Karpas-422 (cell line): ENCODE measurements at regions not wholly inside any gene's neighbourhood (a gene's known extent, or its start where the extent isn't known, plus 50 kb on each side); places are given as distances from the start of the nearest gene placed in this dataset.
A peak's percentile ranks its signal among the peaks of the same experiment; 100 is the strongest.

Source experiments
- DNase-seq: peaks from one replicate; pipeline ENCODE4 v3.0.0-alpha.2; 2015
- H2AFZ ChIP-seq: fragments of 200-600 bp; sonication (generic); 2 replicates; pipeline ENCODE4 v1.6.1; 2014; ENCODE audit warnings: antibody characterized with exemption, low read length, mixed read lengths
- H3K27ac ChIP-seq: fragments of 200-600 bp; sonication (generic); 2 replicates; pipeline ENCODE4 v1.5.1; 2014; ENCODE audit warnings: mild to moderate bottlenecking, low read length, moderate library complexity
- H3K27me3 ChIP-seq: fragments of 200-600 bp; sonication (generic); 2 replicates; pipeline ENCODE4 v1.6.1; 2014; ENCODE audit warnings: low read length, mixed read lengths
- H3K36me3 ChIP-seq: fragments of 200-600 bp; sonication (generic); 2 replicates; pipeline ENCODE4 v1.6.1; 2014; ENCODE audit warnings: low read length, mixed read lengths; ENCODE audit not compliant: insufficient read depth
- H3K4me1 ChIP-seq: fragments of 200-600 bp; sonication (generic); 2 replicates; pipeline ENCODE4 v1.6.1; 2014; ENCODE audit warnings: mild to moderate bottlenecking, low read length, mixed read lengths
- H3K4me2 ChIP-seq: fragments of 200-600 bp; sonication (generic); 2 replicates; pipeline ENCODE4 v1.6.1; 2014; ENCODE audit warnings: low read length, low read depth, mild to moderate bottlenecking; ENCODE audit not compliant: poor library complexity, severe bottlenecking
- H3K4me3 ChIP-seq: fragments of 200-600 bp; sonication (generic); 2 replicates; pipeline ENCODE4 v1.5.1; 2014; ENCODE audit warnings: mild to moderate bottlenecking, antibody characterized with exemption, low read length, mixed read lengths
- H3K79me2 ChIP-seq: fragments of 200-600 bp; sonication (generic); 2 replicates; pipeline ENCODE4 v1.6.1; 2014; ENCODE audit warnings: mild to moderate bottlenecking, low read length, mixed read lengths
- H3K9ac ChIP-seq: fragments of 200-600 bp; sonication (generic); 2 replicates; pipeline ENCODE4 v1.6.0; 2014; ENCODE audit warnings: low read length
- H3K9me2 ChIP-seq: fragments of 200-600 bp; sonication (generic), shearing (Covaris generic); replicated peaks from 2 replicates; pipeline ENCODE4 v1.6.0; 2014; ENCODE audit warnings: mild to moderate bottlenecking, low read length, moderate library complexity; ENCODE audit not compliant: insufficient read depth
- H3K9me3 ChIP-seq: fragments of 300-700, 200-600 bp; sonication (generic); 2 replicates; pipeline ENCODE4 v1.6.1; 2014; ENCODE audit warnings: low read length, mixed read lengths
- H4K20me1 ChIP-seq: fragments of 200-600 bp; sonication (generic); 2 replicates; pipeline ENCODE4 v1.6.1; 2014; ENCODE audit warnings: mild to moderate bottlenecking, antibody characterized with exemption, low read length, low read depth; ENCODE audit not compliant: insufficient read depth

GRCh38 chr21:29228306-29228705 lies 70.4 kb upstream of the BACH1 start:
- 0 out of 2 replicates have a peak overlapping the region, but pooled peaks have one; percentile 7 for H2AFZ ChIP-seq
- no peaks in the 10 kb centered on the region for H3K9me3 ChIP-seq
- no peak overlapping the region for H3K4me3 ChIP-seq
- peaks cover 8% of the 10 kb centered on the region for H3K4me1 ChIP-seq
- H3K79me2 ChIP-seq = no peaks in the 10 kb centered on the region
- no peaks in the 10 kb centered on the region for H3K9me2 ChIP-seq
- H4K20me1 ChIP-seq = no peaks in the 10 kb centered on the region
- no peak overlapping the region for H3K27ac ChIP-seq
- H3K36me3 ChIP-seq = no peaks in the 10 kb centered on the region
- H3K27me3 ChIP-seq = no peaks in the 10 kb centered on the region
- no peak overlapping the region for H3K4me2 ChIP-seq
- no peak for DNase-seq
- no peak overlapping the region for H3K9ac ChIP-seq

- Histone ChIP-seq H3K4me3 (no peak overlapping the region), H2AFZ (no peak overlapping the region), H3K27me3 (no peaks in the 10 kb centered on the region), H3K9me3 (no peaks in the 10 kb centered on the region), H3K27ac (no peak overlapping the region), H3K9ac (no peak overlapping the region), H3K36me3 (no peaks in the 10 kb centered on the region), H3K4me2 (no peak overlapping the region), H3K79me2 (no peaks in the 10 kb centered on the region), H3K9me2 (no peaks in the 10 kb centered on the region), H3K4me1 (peaks cover 15% of the 10 kb centered on the region), H4K20me1 (no peaks in the 10 kb centered on the region)
- DNase-seq = no peak
Observed at GRCh38 chr21:29230551-29231261, 68.0 kb upstream of the BACH1 start.

- no peak overlapping the region for H2AFZ ChIP-seq
Observed at GRCh38 chr21:29231756-29232529, 66.8 kb upstream of the BACH1 start.

GRCh38 chr21:29232530-29233255 lies 66.0 kb upstream of the BACH1 start:
- Histone ChIP-seq H3K79me2 (no peaks in the 10 kb centered on the region), H3K4me2 (peak overlapping the region; percentile 29), H3K4me3 (no peak overlapping the region), H2AFZ (0 out of 2 replicates have a peak overlapping the region, but pooled peaks have one; percentile 9), H3K27me3 (no peaks in the 10 kb centered on the region), H3K9ac (no peak overlapping the region), H3K27ac (no peak overlapping the region), H4K20me1 (no peaks in the 10 kb centered on the region), H3K9me3 (no peaks in the 10 kb centered on the region), H3K9me2 (no peaks in the 10 kb centered on the region), H3K4me1 (peaks cover 22% of the 10 kb centered on the region), H3K36me3 (no peaks in the 10 kb centered on the region)
- DNase-seq = no peak

More at GRCh38 chr21:29231756-29232529, 66.8 kb upstream of the BACH1 start:
- Histone ChIP-seq H3K4me2 (no peak overlapping the region), H3K4me3 (no peak overlapping the region), H3K9me2 (no peaks in the 10 kb centered on the region), H3K36me3 (no peaks in the 10 kb centered on the region), H3K9me3 (no peaks in the 10 kb centered on the region), H4K20me1 (no peaks in the 10 kb centered on the region), H3K4me1 (peaks cover 18% of the 10 kb centered on the region), H3K27me3 (no peaks in the 10 kb centered on the region), H3K9ac (no peak overlapping the region), H3K27ac (no peak overlapping the region), H3K79me2 (no peaks in the 10 kb centered on the region)
- DNase-seq = no peak

GRCh38 chr21:29233256-29233546 lies 65.5 kb upstream of the BACH1 start:
- DNase-seq = peak; percentile 64
- no peaks in the 10 kb centered on the region for H3K27me3 ChIP-seq
- H3K9ac ChIP-seq = no peak overlapping the region
- no peak overlapping the region for H3K4me3 ChIP-seq
- 0 out of 2 replicates have a peak overlapping the region, but pooled peaks have one; percentile 9 for H2AFZ ChIP-seq
- H3K4me1 ChIP-seq = peaks cover 26% of the 10 kb centered on the region
- H3K9me3 ChIP-seq = no peaks in the 10 kb centered on the region
- no peaks in the 10 kb centered on the region for H3K9me2 ChIP-seq
- peak overlapping the region; percentile 29 for H3K4me2 ChIP-seq
- H3K27ac ChIP-seq = no peak overlapping the region
- no peaks in the 10 kb centered on the region for H4K20me1 ChIP-seq
- H3K79me2 ChIP-seq = no peaks in the 10 kb centered on the region
- no peaks in the 10 kb centered on the region for H3K36me3 ChIP-seq

GRCh38 chr21:29233611-29234540 lies 64.8 kb upstream of the BACH1 start:
- no peaks in the 10 kb centered on the region for H3K9me3 ChIP-seq
- H3K9ac ChIP-seq = no peak overlapping the region
- no peaks in the 10 kb centered on the region for H3K79me2 ChIP-seq
- no peaks in the 10 kb centered on the region for H3K36me3 ChIP-seq
- DNase-seq = no peak
- no peaks in the 10 kb centered on the region for H4K20me1 ChIP-seq
- no peak overlapping the region for H3K4me3 ChIP-seq
- no peaks in the 10 kb centered on the region for H3K27me3 ChIP-seq
- peaks cover 26% of the 10 kb centered on the region for H3K4me1 ChIP-seq
- no peak overlapping the region for H3K27ac ChIP-seq
- peak overlapping the region; percentile 29 for H3K4me2 ChIP-seq
- H2AFZ ChIP-seq = 0 out of 2 replicates have a peak overlapping the region, but pooled peaks have one; percentile 9
- H3K9me2 ChIP-seq = no peaks in the 10 kb centered on the region

- DNase-seq = no peak
- Histone ChIP-seq H3K36me3 (no peaks in the 10 kb centered on the region), H3K4me2 (no peak overlapping the region), H3K4me3 (no peak overlapping the region), H3K79me2 (no peaks in the 10 kb centered on the region), H3K9me3 (no peaks in the 10 kb centered on the region), H3K4me1 (peaks cover 26% of the 10 kb centered on the region), H2AFZ (peak overlapping the region; percentile 41; the same call in 1 of the 2 replicates), H3K27me3 (no peaks in the 10 kb centered on the region), H3K9me2 (no peaks in the 10 kb centered on the region), H3K9ac (no peak overlapping the region), H4K20me1 (no peaks in the 10 kb centered on the region), H3K27ac (no peak overlapping the region)
Observed at GRCh38 chr21:29235714-29236197, 63.0 kb upstream of the BACH1 start.
